GM13977 (cell line): ENCODE measurements at regions not wholly inside any gene's neighbourhood (a gene's known extent, or its start where the extent isn't known, plus 50 kb on each side); places are given as distances from the start of the nearest gene placed in this dataset.
"Not testable (repeated sequence)": the region's sequence is repeated elsewhere in the genome, so short reads cannot be mapped to it uniquely, and the experiment has no call there.

Source experiments
- DNase-seq: peaks from one replicate; pipeline ENCODE4 v3.0.0; 2012; ENCODE audit warnings: low spot score
- CTCF ChIP-seq: IDR thresholded peaks from 2 replicates; pipeline ENCODE4 v1.5.1; 2012; ENCODE audit warnings: mild to moderate bottlenecking, control low read depth; ENCODE audit not compliant: insufficient read depth; ENCODE audit errors: extremely low read depth, missing control alignments
- in situ Hi-C: fragments of 300-500 bp; cut with MboI; formaldehyde crosslinking; loops from one replicate; pipeline ENCODE4 v1.12.0; 2022; ENCODE audit warnings: low sequenced_read_pairs, low pct_unique_long_range_greater_than_20kb, mixed read lengths, inconsistent platforms; ENCODE audit not compliant: unreplicated experiment

- no peak for DNase-seq
- no peak for TF ChIP-seq CTCF
- in situ Hi-C loops = no loop called here
Observed at GRCh38 chr13:103605546-103606326, 539.5 kb upstream of the SLC10A2 start.

GRCh38 chr13:103599870-103600269, 533.7 kb upstream of the SLC10A2 start:
- DNase-seq, in situ Hi-C loops: not testable (repeated sequence)

GRCh38 chr13:103598671-103599070, 532.5 kb upstream of the SLC10A2 start:
- no peak for DNase-seq

GRCh38 chr13:103573446-103573845, 507.2 kb upstream of the SLC10A2 start:
- no peak for DNase-seq
- TF ChIP-seq CTCF = no peak
- in situ Hi-C loops = no loop called here

More at GRCh38 chr13:103598671-103599070, 532.5 kb upstream of the SLC10A2 start:
- in situ Hi-C loops = no loop called here
- no peak for TF ChIP-seq CTCF

- in situ Hi-C loops = no loop called here
- peak; percentile 4 for DNase-seq
- TF ChIP-seq CTCF = no peak
Observed at GRCh38 chr13:103568314-103568713, 502.1 kb upstream of the SLC10A2 start.

- DNase-seq = no peak
- no peak for TF ChIP-seq CTCF
- in situ Hi-C loops = no loop called here
Observed at GRCh38 chr13:103557878-103558277, 491.7 kb upstream of the SLC10A2 start.

- no peak for DNase-seq
- in situ Hi-C loops = no loop called here
- TF ChIP-seq CTCF = no peak
Observed at GRCh38 chr13:103556681-103557080, 490.5 kb upstream of the SLC10A2 start.
